ACHN (cell line): ENCODE measurements at regions not wholly inside any gene's neighbourhood (a gene's known extent, or its start where the extent isn't known, plus 50 kb on each side); places are given as distances from the start of the nearest gene placed in this dataset.
"Not testable (repeated sequence)": the region's sequence is repeated elsewhere in the genome, so short reads cannot be mapped to it uniquely, and the experiment has no call there.

ENCODE experiments used
- DNase-seq: peaks from one replicate; pipeline ENCODE4 v3.0.0-alpha.2; 2015
- in situ Hi-C: cut with HindIII; loops from 2 replicates; pipeline ENCODE4 v1.10.0; 2017; ENCODE audit warnings: low sequenced_read_pairs, low pct_ligation_motif_present, low pct_unique_long_range_greater_than_20kb

DNA sequence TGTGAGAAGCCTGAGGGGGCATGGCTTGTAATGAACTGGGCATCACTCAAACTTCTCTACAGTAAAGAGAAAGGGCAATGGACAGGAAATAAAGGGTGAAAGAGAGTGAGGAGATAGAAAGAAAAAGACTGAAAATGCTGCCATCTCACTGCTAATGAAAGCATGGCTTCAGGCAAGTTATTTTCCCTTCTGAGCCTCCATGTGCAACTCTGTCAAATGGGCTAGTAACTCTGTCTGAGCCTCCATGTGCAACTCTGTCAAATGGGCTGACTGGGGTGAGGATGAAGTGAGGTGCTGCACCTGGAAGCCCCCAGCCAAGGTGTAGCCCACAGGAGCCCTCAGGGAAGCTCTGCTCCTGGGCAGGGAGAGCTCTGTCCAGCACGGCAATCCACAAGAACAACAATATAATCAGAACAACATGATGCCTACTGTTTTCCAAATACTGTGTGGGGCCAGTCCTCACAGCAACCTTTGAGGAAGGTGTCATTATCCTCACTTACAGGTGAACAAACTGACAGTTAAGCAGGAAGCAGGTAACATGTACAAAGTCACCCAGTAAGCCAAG lies 73.8 kb upstream of the XPA start:
- DNase-seq, result no peak
- in situ Hi-C loops, result no loop called here

DNA sequence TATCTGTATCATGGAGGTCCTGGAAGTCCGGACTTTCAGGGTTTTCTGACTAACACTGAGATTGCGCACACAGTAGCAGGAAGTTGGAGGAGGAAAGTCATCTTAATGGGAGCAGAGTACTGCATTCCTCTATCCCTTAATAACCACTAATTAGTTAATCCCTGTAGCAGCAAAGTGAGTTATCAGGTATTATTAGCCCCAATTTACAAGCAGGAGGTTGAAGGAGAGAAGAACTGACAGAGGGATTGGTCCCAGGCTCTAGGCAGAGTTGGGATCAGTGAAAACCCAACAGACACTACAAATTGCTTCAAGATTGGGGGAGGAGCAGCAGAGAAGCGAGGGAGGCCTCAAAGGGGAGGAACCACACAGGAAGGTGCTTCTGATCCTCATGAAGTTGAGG lies 74.5 kb upstream of the XPA start:
- in situ Hi-C loops, result no loop called here
- no peak for DNase-seq

DNA sequence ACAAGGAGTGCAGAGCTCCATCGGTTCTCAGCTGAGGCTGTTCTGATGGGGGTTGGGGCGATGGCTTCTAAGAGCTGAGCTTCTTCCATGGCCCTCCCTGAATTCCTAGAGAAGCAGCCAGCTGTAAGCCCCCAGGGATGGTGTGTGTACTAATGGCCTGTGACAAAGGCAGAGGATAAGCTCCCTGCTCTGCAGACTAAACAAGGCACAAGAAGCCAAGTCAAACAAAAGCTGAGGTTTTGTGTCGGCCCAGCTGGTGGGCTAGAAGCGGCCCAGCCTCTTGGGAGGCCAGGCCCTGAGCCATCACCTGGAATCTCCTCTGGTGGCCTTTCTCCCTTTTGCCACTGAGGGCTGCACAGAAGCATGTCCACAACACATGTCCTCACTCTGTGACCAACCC lies 75.0 kb upstream of the XPA start:
- no peak for DNase-seq
- in situ Hi-C loops, result no loop called here

DNA sequence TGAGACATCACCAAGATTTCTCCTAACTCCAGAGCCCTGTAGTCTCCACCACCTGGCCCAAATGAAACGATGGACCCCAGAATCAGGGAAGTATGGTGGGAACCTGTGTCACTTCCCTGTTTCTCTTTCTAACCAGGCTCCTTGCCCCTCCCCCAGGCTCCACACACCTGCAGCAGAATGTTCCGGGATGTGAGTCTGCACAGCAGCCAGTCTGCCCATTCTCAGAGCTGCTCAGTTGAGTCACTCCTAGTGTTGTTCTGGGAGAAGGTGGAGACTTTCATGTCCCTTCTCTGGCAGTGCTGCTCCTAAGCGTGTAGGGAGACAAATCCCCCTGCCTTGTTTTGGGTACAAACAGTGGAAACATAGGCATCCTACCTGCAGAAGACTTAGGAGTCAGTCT lies 76.0 kb upstream of the XPA start:
- DNase-seq, result no peak
- in situ Hi-C loops, result no loop called here

DNA sequence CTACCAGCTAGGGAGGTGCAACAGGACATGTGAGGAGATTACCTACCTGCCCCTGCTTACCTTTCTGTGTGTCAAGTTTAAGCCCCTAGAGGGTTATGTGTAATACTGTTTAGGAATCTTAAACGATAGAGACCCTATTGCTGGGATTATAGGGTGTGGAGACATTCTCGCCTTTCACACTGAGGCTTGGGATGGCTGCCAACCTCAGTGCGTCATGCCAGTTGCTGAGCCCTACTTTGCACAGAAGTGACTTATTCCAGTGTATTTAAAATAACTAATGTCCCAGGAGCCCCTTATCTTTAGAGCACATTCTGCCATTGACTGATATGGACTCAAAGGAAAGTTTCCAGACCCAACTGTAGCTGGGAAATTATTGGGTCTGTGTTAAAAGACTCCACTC lies 76.6 kb upstream of the XPA start:
- in situ Hi-C loops, result no loop called here
- DNase-seq, result no peak

DNA sequence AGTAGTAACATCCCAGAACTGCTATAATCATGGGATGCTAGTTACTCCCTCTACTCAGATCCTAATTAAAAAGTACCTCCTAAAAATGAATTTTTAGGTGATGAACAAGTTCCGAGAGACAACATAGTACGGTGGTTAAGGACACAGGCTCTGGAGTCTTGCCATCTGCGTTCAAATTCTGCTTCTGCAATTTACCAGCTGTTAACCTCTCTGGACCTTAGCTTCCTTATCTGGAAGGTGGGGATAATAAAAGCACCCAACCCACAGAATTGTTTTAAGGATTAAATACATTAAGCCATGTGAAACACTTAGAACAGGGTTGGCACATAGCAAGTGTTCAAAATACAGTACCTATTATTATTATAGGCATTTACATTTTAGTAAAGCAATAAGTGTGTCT lies 77.5 kb upstream of the XPA start:
- in situ Hi-C loops, result no loop called here

DNA sequence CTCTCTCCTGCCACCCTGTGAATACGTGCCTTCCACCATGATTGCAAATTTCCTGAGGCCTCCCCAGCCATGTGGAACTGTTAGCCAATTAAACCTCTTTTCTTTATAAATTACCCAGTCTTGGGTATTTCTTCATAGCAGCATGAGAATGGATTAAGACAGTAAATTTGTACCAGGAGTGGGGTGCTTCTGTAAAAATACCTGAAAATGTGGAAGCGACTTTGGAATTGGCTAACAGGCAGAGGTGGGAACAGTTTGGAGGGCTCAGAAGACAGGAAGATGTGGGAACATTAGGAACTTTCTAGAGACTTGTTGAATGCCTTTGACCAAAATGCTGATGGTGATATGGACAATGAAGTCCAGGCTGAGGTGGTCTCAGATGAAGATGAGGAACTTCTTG lies 74.3 kb upstream of the FOXE1 start:
- in situ Hi-C loops, DNase-seq: not testable (repeated sequence)

More for the DNA sequence above, 77.5 kb upstream of the XPA start:
- DNase-seq, result no peak

DNA sequence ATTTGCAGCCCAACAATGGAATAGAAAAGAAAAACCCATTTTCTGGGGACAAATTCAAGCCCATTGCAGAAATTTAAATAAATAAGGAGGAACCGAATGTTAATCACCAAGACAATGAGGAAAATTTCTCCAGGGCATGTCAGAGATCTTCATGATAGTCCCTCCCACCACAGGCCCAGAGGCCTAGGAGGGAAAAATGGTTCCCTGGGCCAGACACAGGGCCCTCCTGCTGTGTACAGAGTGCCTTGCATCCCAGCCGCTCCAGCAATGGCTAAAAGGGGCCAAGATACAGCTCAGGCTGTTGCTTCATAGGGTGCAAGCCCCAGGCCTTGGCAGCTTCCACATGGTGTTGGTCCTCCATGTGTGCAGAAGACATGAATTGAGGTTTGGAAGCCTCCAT lies 73.4 kb upstream of the FOXE1 start:
- in situ Hi-C loops, result no loop called here
- no peak for DNase-seq

DNA sequence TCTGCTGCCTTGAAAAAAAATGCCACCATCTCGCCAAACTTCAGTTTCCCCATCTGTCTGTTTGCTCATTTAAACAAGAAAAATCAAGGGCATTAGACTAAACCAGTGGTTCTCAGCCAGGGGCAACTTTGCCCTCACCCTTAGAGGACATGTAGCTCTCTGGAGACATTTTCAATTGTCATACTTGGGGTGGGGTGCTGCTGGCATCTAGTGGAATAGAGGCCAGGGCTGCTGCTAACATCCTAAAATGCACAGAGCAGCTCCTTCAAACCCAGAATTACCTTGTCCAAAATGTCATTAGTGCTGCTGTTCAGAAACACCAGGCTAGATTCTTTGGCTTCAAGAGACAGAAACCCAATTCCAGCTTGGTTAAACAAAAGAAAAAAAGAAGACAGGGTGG lies 71.1 kb upstream of the FOXE1 start:
- DNase-seq, result no peak
- in situ Hi-C loops, result no loop called here

DNA sequence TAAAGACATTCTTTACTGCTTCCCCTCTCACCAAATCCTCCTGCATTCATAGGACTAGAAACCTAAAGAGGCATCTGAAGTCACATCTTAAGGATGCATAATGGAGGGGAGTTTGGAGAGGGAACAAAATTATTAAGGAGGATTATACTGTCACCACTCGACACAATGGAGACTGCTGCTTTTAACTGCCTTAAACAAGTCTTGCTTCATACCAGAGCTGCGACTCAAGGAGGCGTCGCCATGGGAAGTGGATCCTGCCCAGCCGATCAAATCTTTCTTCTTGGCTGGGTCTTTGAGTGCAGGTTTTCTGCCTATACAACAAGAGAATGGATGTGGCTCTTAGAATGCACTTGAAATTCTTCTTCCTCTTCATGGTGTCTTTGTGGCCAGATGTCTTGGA lies 66.7 kb upstream of the FOXE1 start:
- peak; percentile 49 for DNase-seq
- in situ Hi-C loops, result no loop called here

DNA sequence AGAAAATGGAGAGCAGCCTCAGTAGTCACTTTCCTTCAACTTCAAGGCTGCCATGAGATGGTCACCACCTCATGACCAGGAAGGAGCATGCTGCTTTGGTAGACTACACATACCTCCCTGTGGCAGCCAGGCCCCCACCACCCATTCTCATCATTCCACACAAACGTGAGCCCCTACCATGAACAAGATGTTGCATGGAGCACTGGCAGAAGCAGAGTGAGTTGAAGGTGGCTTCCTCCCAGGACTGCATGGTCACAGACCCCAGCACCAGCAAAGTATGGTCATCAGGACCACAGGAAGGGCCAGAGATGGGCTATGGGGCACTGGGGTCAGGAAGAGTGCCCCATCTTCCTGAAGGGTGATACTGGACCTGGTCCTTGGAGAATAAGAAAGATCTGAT lies 65.5 kb upstream of the FOXE1 start:
- in situ Hi-C loops, result no loop called here
- no peak for DNase-seq

DNA sequence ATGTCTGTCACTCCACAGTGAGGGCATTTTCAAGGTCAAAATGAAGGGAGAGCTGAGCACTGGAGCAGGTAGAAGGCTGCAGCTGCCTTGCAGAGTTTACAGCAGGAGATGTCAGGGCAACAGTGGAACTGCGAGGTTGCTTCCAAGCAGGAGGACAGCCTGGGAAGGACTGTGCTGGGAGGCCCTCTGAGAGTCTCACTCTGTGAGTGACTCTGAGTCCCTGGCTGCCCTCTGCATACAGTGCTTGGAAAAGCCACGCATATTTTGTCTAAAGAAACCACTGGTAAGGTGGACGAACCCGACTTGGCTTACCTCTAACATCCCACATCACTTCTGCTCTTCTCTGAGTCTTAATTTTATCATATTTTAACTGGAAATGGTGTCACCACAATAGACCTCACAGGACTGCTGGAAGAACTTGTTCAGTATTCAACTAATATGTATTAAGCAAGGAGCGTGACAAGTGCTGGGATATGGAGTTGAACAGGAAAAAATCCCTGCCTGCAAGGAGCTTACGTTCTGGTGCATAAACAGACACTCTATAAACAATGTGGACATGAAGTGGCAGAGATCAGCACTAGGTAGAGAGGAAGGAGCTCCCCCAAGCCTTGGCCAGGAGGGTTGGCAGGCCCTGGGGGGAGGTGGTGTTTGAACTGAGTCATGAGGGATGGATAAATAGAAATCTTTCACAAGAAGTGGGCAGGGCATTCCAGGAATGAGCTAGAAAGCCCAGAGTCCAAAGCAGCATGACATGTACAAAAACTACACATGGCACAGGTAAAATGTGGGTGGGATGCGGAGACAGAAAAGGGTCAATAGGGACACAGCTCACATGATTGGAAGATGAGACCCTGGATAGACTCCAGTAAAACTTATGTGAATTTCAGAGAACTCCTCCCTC lies 64.0 kb upstream of the FOXE1 start:
- no peak for DNase-seq
- in situ Hi-C loops, result no loop called here

DNA sequence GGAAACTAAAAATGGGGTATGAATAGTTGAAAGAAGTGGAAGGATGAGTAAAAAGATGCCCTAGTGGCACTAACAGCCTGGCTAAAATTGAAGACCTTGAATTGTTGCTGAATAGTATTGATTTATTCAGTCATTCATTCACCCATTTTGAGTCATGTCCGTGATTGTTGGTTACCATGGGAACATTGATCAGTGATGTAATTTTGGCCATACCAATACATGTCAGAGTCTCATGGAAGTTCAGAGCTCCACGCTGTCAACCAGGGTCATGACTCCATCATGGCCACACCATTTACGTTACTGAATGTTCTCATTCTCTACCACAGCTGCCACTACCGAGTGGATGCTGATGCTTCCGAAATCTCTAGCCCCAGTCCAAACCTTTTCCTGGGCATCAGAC lies 62.5 kb upstream of the FOXE1 start:
- in situ Hi-C loops, result no loop called here
- no peak for DNase-seq

DNA sequence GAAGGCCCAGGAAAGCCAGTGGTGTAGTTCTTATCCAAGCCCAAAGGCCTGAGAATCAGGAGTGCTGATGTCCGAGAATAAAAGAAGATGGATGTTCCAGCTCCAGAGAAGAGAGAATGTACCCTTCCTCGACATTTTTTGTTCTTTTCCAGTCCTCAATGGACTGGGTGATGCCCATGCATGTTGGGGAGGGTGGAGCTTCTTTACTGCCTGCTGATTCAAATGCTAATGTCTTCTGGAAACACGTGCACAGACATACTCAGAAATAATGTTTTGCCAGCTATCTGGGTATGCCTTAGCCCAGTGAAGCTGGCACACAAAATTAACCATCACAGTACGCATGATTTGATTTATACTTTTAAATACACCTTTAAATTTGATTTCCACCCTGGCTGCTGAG lies 61.5 kb upstream of the FOXE1 start:
- no peak for DNase-seq
- in situ Hi-C loops, result no loop called here

DNA sequence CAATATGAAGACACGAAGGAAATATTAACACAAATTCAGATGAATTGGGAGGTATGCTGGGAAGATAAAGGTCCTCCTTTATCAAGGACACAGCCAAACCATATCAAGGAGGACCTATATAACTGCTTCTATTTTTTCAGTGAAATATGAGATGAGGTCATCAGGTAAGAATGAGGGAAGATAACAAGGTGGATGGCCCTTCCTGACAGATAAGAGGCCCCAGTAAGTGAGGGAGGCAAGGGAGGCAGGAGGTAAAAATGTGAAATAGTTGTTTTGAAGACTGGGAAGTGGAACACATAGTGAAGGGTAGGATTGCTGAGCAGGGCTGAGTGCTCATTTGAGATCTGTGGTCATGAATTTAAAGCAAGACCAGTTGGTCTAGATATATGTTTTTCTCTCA lies 60.0 kb upstream of the FOXE1 start:
- no peak for DNase-seq
- in situ Hi-C loops, result no loop called here

DNA sequence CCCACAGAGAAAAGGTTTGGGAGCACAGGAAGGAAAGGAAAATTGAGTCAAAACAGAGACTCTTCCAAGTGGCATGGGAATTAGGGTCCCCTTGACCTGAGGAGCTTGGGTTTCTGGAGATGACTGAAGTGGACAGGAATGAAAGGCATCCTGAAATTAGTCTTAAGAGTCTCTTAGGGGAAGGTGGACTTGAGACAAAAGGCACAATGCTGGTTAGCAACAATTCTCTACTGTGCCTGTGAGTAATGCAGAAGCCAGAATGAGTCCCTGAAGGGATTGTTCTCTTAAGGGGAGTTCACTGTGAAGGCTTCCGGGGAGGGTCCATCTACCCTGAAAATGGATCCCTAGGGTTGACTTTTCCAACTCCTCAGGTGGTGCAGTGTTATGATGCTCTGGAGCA lies 58.4 kb upstream of the FOXE1 start:
- in situ Hi-C loops, result no loop called here
- no peak for DNase-seq

DNA sequence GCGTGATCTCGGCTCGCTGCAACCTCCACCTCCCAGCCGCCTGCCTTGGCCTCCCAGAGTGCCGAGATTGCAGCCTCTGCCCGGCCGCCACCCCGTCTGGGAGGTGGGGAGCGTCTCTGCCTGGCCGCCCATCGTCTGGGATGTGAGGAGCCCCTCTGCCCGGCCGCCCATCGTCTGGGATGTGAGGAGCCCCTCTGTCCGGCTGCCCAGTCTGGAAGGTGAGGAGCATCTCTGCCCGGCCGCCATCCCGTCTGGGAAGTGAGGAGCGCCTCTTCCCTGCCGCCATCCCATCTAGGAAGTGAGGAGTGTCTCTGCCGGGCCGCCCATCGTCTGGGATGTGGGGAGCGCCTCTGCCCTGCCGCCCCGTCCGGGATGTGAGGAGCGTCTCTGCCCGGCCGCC lies 56.9 kb upstream of the FOXE1 start:
- in situ Hi-C loops, DNase-seq: not testable (repeated sequence)

DNA sequence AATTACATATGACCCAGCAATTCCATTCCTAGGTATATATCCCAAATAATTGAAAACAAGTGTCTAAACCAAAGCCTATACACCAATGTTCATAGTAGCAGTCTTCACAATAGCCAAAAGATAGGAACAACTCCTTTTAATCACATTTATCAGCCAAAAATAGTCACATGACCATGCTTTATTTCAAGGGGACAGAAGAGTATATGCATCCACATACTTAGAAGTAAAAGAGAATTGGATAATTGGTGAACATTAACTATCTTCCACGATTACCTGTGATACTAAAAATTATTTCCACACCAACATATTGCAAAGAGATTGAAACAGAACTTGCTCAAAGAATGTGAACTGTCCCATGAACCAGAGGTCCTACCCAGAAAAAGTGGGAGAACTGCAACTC lies 51.8 kb upstream of the FOXE1 start:
- DNase-seq, result no peak
- in situ Hi-C loops, result no loop called here

DNA sequence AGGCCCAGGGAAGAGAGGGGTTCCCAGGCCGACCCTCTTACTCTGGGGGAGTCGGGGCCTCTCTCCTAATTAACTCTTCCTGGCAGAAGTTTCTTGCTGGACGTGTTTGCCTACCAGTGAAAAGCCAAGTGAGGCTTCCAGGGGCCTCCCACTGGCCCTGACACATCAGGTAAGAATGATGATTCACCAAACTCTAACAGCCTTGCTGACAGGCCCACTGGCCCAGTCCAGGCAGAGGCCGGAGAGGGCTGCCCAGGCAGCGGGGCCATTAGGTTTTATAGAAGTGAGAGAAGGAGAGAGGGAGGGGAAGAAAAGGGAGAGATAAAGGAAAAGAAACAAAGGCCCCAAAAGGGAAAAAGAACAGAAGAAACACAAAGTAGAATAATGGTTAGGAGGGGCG lies 50.8 kb upstream of the FOXE1 start:
- in situ Hi-C loops, result no loop called here
- DNase-seq, result peak; percentile 90
